Osteocyte (in vitro differentiated cells): ENCODE measurements at regions not wholly inside any gene's neighbourhood (a gene's known extent, or its start where the extent isn't known, plus 50 kb on each side); places are given as distances from the start of the nearest gene placed in this dataset.
A peak's percentile ranks its signal among the peaks of the same experiment; 100 is the strongest.

Source experiments
- DNase-seq: peaks from one replicate; pipeline ENCODE4 v3.0.0; 2021; ENCODE audit warnings: mixed read lengths; ENCODE audit not compliant: unreplicated experiment; ENCODE audit errors: extremely low spot score
- H3K27ac Mint-ChIP-seq: one replicate; pipeline ENCODE4 v1.8.0; 2021; ENCODE audit warnings: mild to moderate bottlenecking, mixed read lengths; ENCODE audit not compliant: unreplicated experiment
- H3K27me3 Mint-ChIP-seq: one replicate; pipeline ENCODE4 v1.8.0; 2021; ENCODE audit warnings: mixed read lengths; ENCODE audit not compliant: unreplicated experiment
- H3K36me3 Mint-ChIP-seq: one replicate; pipeline ENCODE4 v1.8.0; 2021; ENCODE audit warnings: mixed read lengths; ENCODE audit not compliant: unreplicated experiment
- H3K4me1 Mint-ChIP-seq: one replicate; pipeline ENCODE4 v1.8.0; 2021; ENCODE audit warnings: mixed read lengths; ENCODE audit not compliant: unreplicated experiment
- H3K4me3 Mint-ChIP-seq: one replicate; pipeline ENCODE4 v1.8.0; 2021; ENCODE audit warnings: mild to moderate bottlenecking, moderate library complexity, mixed read lengths; ENCODE audit not compliant: unreplicated experiment
- H3K9me3 Mint-ChIP-seq: one replicate; pipeline ENCODE4 v1.8.0; 2021; ENCODE audit warnings: mixed read lengths; ENCODE audit not compliant: unreplicated experiment
- CTCF ChIP-seq: fragments of 200-600 bp; sonication (generic); IDR thresholded peaks from 2 replicates; pipeline ENCODE4 v1.5.0; 2021; ENCODE audit warnings: antibody characterized with exemption, mild to moderate bottlenecking, moderate library complexity

- H3K27me3 Mint-ChIP-seq, result no peaks in the 10 kb centered on the region
- peak overlapping the region; percentile 61 for H3K4me3 Mint-ChIP-seq
- H3K36me3 Mint-ChIP-seq, result no peaks in the 10 kb centered on the region
- H3K9me3 Mint-ChIP-seq, result no peaks in the 10 kb centered on the region
- H3K4me1 Mint-ChIP-seq, result peaks cover 65% of the 10 kb centered on the region
- no peak for DNase-seq
- TF ChIP-seq CTCF, result no peak
- peak overlapping the region; percentile 90 for H3K27ac Mint-ChIP-seq
Measured at GRCh38 chrX:40148385-40149285, 50.9 kb upstream of the BCOR start.

- Mint-ChIP-seq H3K4me3 (no peak overlapping the region), H3K4me1 (peaks cover 66% of the 10 kb centered on the region), H3K27me3 (no peaks in the 10 kb centered on the region), H3K36me3 (peaks cover 4% of the 10 kb centered on the region), H3K9me3 (no peaks in the 10 kb centered on the region), H3K27ac (peak overlapping the region; percentile 90)
- no peak for TF ChIP-seq CTCF
- DNase-seq, result no peak
Measured at GRCh38 chrX:40147971-40148370, 50.2 kb upstream of the BCOR start.
